HG03342 (cell line): ENCODE measurements at regions not wholly inside any gene's neighbourhood (a gene's known extent, or its start where the extent isn't known, plus 50 kb on each side); places are given as distances from the start of the nearest gene placed in this dataset.

Experiments
- ATAC-seq: cut with Tn5 transposase; IDR thresholded peaks from one replicate; pipeline ENCODE4 v1.9.1; 2021; ENCODE audit warnings: mild to moderate bottlenecking, moderate library complexity; ENCODE audit not compliant: unreplicated experiment

GRCh38 chr1:106962591-106962990 lies 93.9 kb upstream of the PRMT6 start:
- ATAC-seq: no peak

- ATAC-seq: no peak
Measured at GRCh38 chr1:106964495-106964894, 92.0 kb upstream of the PRMT6 start.

- ATAC-seq: no peak
Measured at GRCh38 chr1:106968644-106969043, 87.8 kb upstream of the PRMT6 start.

GRCh38 chr1:106969731-106970130 lies 86.7 kb upstream of the PRMT6 start:
- ATAC-seq: no peak

GRCh38 chr1:106972074-106972473 lies 84.4 kb upstream of the PRMT6 start:
- ATAC-seq: no peak

- no peak for ATAC-seq
Measured at GRCh38 chr1:106975944-106976343, 80.5 kb upstream of the PRMT6 start.

GRCh38 chr1:106978477-106979322 lies 77.8 kb upstream of the PRMT6 start:
- no peak for ATAC-seq

- no peak for ATAC-seq
Measured at GRCh38 chr1:106979371-106979770, 77.1 kb upstream of the PRMT6 start.

- no peak for ATAC-seq
Measured at GRCh38 chr1:106980121-106980520, 76.4 kb upstream of the PRMT6 start.

- no peak for ATAC-seq
Measured at GRCh38 chr1:106984801-106985200, 71.7 kb upstream of the PRMT6 start.

GRCh38 chr1:106986603-106987002 lies 69.9 kb upstream of the PRMT6 start:
- ATAC-seq: no peak

GRCh38 chr1:106995970-106996369 lies 60.5 kb upstream of the PRMT6 start:
- peak; percentile 95 for ATAC-seq

GRCh38 chr1:106998431-106999002 lies 58.0 kb upstream of the PRMT6 start:
- no peak for ATAC-seq

GRCh38 chr1:107000902-107001301 lies 55.6 kb upstream of the PRMT6 start:
- no peak for ATAC-seq

- ATAC-seq: no peak
Measured at GRCh38 chr1:107003972-107004371, 52.5 kb upstream of the PRMT6 start.

GRCh38 chr1:107004421-107004820 lies 52.1 kb upstream of the PRMT6 start:
- no peak for ATAC-seq
